GM19452 (cell line): ENCODE measurements at regions not wholly inside any gene's neighbourhood (a gene's known extent, or its start where the extent isn't known, plus 50 kb on each side); places are given as distances from the start of the nearest gene placed in this dataset.

Source experiments
- ATAC-seq: cut with Tn5 transposase; IDR thresholded peaks from one replicate; pipeline ENCODE4 v1.9.1; 2021; ENCODE audit not compliant: unreplicated experiment

GRCh38 chr4:22897520-22898108, 204.9 kb downstream of the GBA3 start:
- no peak for ATAC-seq

- no peak for ATAC-seq
Measured at GRCh38 chr4:22895482-22895881, 202.7 kb downstream of the GBA3 start.

GRCh38 chr4:22884157-22884556, 191.4 kb downstream of the GBA3 start:
- no peak for ATAC-seq

- ATAC-seq, result no peak
Measured at GRCh38 chr4:22881411-22881810, 188.7 kb downstream of the GBA3 start.

- no peak for ATAC-seq
Measured at GRCh38 chr4:22877486-22878052, 184.8 kb downstream of the GBA3 start.

GRCh38 chr4:22876270-22876669, 183.5 kb downstream of the GBA3 start:
- no peak for ATAC-seq

GRCh38 chr4:22875587-22876257, 183.0 kb downstream of the GBA3 start:
- ATAC-seq, result no peak

GRCh38 chr4:22874334-22874912, 181.7 kb downstream of the GBA3 start:
- ATAC-seq, result no peak

- ATAC-seq, result no peak
Measured at GRCh38 chr4:22873899-22874298, 181.2 kb downstream of the GBA3 start.

GRCh38 chr4:22870847-22871449, 178.2 kb downstream of the GBA3 start:
- ATAC-seq, result no peak

- no peak for ATAC-seq
Measured at GRCh38 chr4:22869235-22869634, 176.5 kb downstream of the GBA3 start.
